IMR-90 (cell line): ENCODE measurements at regions not wholly inside any gene's neighbourhood (a gene's known extent, or its start where the extent isn't known, plus 50 kb on each side); places are given as distances from the start of the nearest gene placed in this dataset.

Experiments
- ATAC-seq: fragments of 200-7000 bp; cut with Tn5 transposase; 2 replicates; pipeline ENCODE4 v1.9.1; 2020; ENCODE audit warnings: low read depth, mild to moderate bottlenecking, moderate library complexity
- BruUV-seq: library from RNA; stranded (reverse); fragments of 400-500 nt; replicated peaks from 2 replicates; lab custom pipeline; 2021; lab: Mats Ljungman, UMichigan
- CTCF ChIA-PET: fragments of 300-600 bp; formaldehyde crosslinking; extraction: SDS; loops from one replicate; lab custom pipeline; 2021; ENCODE audit warnings: antibody characterized with exemption; lab: Yijun Ruan, JAX
- POLR2A ChIA-PET: fragments of 300-600 bp; sonication (Branson Sonifier 250); formaldehyde crosslinking; loops from one replicate; lab custom pipeline; 2022; ENCODE audit warnings: antibody characterized with exemption; ENCODE audit not compliant: unreplicated experiment; lab: Charles Lee
- DNase-seq: peaks from one replicate; pipeline ENCODE4 v3.0.0; 2013
- H2AFZ ChIP-seq: replicated peaks from 2 replicates; pipeline ENCODE3; 2013; ENCODE audit warnings: low read length, mild to moderate bottlenecking; ENCODE audit not compliant: poor library complexity
- H2AK5ac ChIP-seq: 2 replicates; pipeline ENCODE4 v1.6.1; 2013; ENCODE audit warnings: low read depth, low read length, inconsistent platforms
- H2AK9ac ChIP-seq: replicated peaks from 2 replicates; pipeline ENCODE3; 2013; ENCODE audit warnings: mild to moderate bottlenecking, low read depth, low read length, moderate library complexity; ENCODE audit not compliant: poor library complexity
- H2BK120ac ChIP-seq: 2 replicates; pipeline ENCODE4 v1.6.1; 2013; ENCODE audit warnings: low read depth, low read length, inconsistent platforms
- H2BK15ac ChIP-seq: 3 replicates; pipeline ENCODE4 v1.6.1; 2013; ENCODE audit warnings: low read depth, low read length, inconsistent platforms
- H2BK20ac ChIP-seq: 2 replicates; pipeline ENCODE4 v1.6.1; 2013; ENCODE audit warnings: low read depth, mild to moderate bottlenecking, inconsistent platforms, low read length, moderate library complexity
- H2BK5ac ChIP-seq: 2 replicates; pipeline ENCODE4 v1.6.1; 2013; ENCODE audit warnings: mild to moderate bottlenecking, low read depth, low read length, inconsistent platforms; ENCODE audit not compliant: poor library complexity, severe bottlenecking
- H3K14ac ChIP-seq: replicated peaks from 2 replicates; pipeline ENCODE4 v1.6.1; 2013; ENCODE audit warnings: low read depth, low read length, inconsistent platforms
- H3K18ac ChIP-seq: 2 replicates; pipeline ENCODE4 v1.6.1; 2013; ENCODE audit warnings: low read depth, low read length, control low read depth
- H3K23ac ChIP-seq: 2 replicates; pipeline ENCODE4 v1.6.1; 2013; ENCODE audit warnings: low read depth, low read length, inconsistent platforms
- H3K27ac ChIP-seq: 2 replicates; pipeline ENCODE4 v1.5.1; 2013; ENCODE audit warnings: mild to moderate bottlenecking, control low read depth, low read length; ENCODE audit not compliant: insufficient read depth
- H3K27me3 ChIP-seq: 2 replicates; pipeline ENCODE4 v1.6.1; 2013; ENCODE audit warnings: low read length; ENCODE audit not compliant: control insufficient read depth, insufficient read depth
- H3K36me3 ChIP-seq: 2 replicates; pipeline ENCODE4 v1.6.1; 2013; ENCODE audit warnings: low read length, mixed read lengths; ENCODE audit not compliant: control insufficient read depth, insufficient read depth
- H3K4ac ChIP-seq: 2 replicates; pipeline ENCODE4 v1.6.1; 2013; ENCODE audit warnings: low read depth, low read length, inconsistent platforms
- H3K4me1 ChIP-seq: 2 replicates; pipeline ENCODE4 v1.6.1; 2013; ENCODE audit warnings: low read length, mixed read lengths; ENCODE audit not compliant: control insufficient read depth, insufficient read depth
- H3K4me2 ChIP-seq: 2 replicates; pipeline ENCODE4 v1.6.1; 2013; ENCODE audit warnings: low read depth, mild to moderate bottlenecking, control low read depth, low read length, moderate library complexity
- H3K4me3 ChIP-seq: 2 replicates; pipeline ENCODE4 v1.5.1; 2013; ENCODE audit warnings: low read depth, mild to moderate bottlenecking, control low read depth, low read length, moderate library complexity; ENCODE audit not compliant: insufficient read depth
- H3K56ac ChIP-seq: 2 replicates; pipeline ENCODE4 v1.6.1; 2013; ENCODE audit warnings: low read length, inconsistent platforms; ENCODE audit not compliant: insufficient read depth; ENCODE audit errors: extremely low read depth
- H3K79me1 ChIP-seq, 2 experiments: 2 replicates each; pipeline ENCODE4 v1.6.1; 2013; ENCODE audit warnings: low read length in 2 of 2, inconsistent platforms in 1 of 2, low read depth in 1 of 2
- H3K9ac ChIP-seq: 2 replicates; pipeline ENCODE4 v1.6.1; 2013; ENCODE audit warnings: low read depth, low read length, control low read depth
- H3K9me1 ChIP-seq: 2 replicates; pipeline ENCODE4 v1.6.1; 2013; ENCODE audit warnings: low read length, inconsistent platforms; ENCODE audit not compliant: insufficient read depth
- H3K9me3 ChIP-seq: 2 replicates; pipeline ENCODE4 v1.6.1; 2013; ENCODE audit warnings: low read length; ENCODE audit not compliant: control insufficient read depth, insufficient read depth
- H4K20me1 ChIP-seq: 2 replicates; pipeline ENCODE4 v1.6.1; 2013; ENCODE audit warnings: low read length, inconsistent platforms; ENCODE audit not compliant: insufficient read depth
- H4K5ac ChIP-seq: 2 replicates; pipeline ENCODE4 v1.6.1; 2013; ENCODE audit warnings: mild to moderate bottlenecking, low read depth, low read length, control low read depth
- H4K8ac ChIP-seq, 2 experiments: 2 replicates each; pipeline ENCODE4 v1.6.1; 2013; ENCODE audit warnings: low read depth in 2 of 2, low read length in 2 of 2, control low read depth in 1 of 2, inconsistent platforms in 1 of 2
- H4K91ac ChIP-seq: 2 replicates; pipeline ENCODE4 v1.6.1; 2013; ENCODE audit warnings: low read depth, low read length, inconsistent platforms; ENCODE audit not compliant: insufficient read depth
- BHLHE40 ChIP-seq: fragments of 150-350 bp; IDR thresholded peaks from 2 replicates; pipeline ENCODE4 v1.6.1; 2016; ENCODE audit warnings: mild to moderate bottlenecking, low read depth, low read length
- CEBPB ChIP-seq: IDR thresholded peaks from 2 replicates; pipeline ENCODE4 v1.6.1; 2012; ENCODE audit warnings: low read depth, low read length, improper control_type of control experiment
- CHD1 ChIP-seq: IDR thresholded peaks from 2 replicates; pipeline ENCODE4 v1.6.1; 2012; ENCODE audit warnings: low read depth, low read length, improper control_type of control experiment
- MAFK ChIP-seq: IDR thresholded peaks from 2 replicates; pipeline ENCODE4 v1.6.1; 2012; ENCODE audit warnings: low read depth, low read length, improper control_type of control experiment
- MXI1 ChIP-seq: IDR thresholded peaks from 2 replicates; pipeline ENCODE4 v1.6.1; 2012; ENCODE audit warnings: low read depth, mild to moderate bottlenecking, low read length, moderate library complexity, borderline replicate concordance
- RAD21 ChIP-seq: IDR thresholded peaks from 2 replicates; pipeline ENCODE4 v1.6.1; 2012; ENCODE audit warnings: low read length, improper control_type of control experiment
- WGBS, 2 experiments: methylation state at CpG; one replicate each; pipeline versions ENCODE4 v1.1.5 to v1.1.7; 2013; ENCODE audit warnings: missing lambda C conversion rate in 2 of 2; ENCODE audit not compliant: insufficient read length in 1 of 2; ENCODE audit errors: extremely low coverage in 2 of 2; 5-methylcytosine and 5-hydroxymethylcytosine counted together
- dilution Hi-C: fragments of 300-500 bp; cut with HindIII; formaldehyde crosslinking; loops from one replicate; pipeline ENCODE4 v1.14.3; 2018; ENCODE audit warnings: low sequenced_read_pairs; ENCODE audit not compliant: unreplicated experiment
- in situ Hi-C: fragments of 300-500 bp; cut with MboI; formaldehyde crosslinking; loops from 3 replicates; pipeline ENCODE4 v1.14.3; 2019; ENCODE audit warnings: low sequenced_read_pairs, inconsistent platforms, mixed read lengths
- intact Hi-C: fragments of 100-400 bp; cut with micrococcal nuclease; formaldehyde crosslinking; loops from 2 replicates; pipeline ENCODE4 v1.10.0; 2022
- TF ChIP-seq, protein P1 (sequence below): fragments of 150-350 bp; IDR thresholded peaks from 2 replicates; pipeline ENCODE4 v1.6.1; 2017; ENCODE audit warnings: mild to moderate bottlenecking, antibody characterized with exemption, low read length, low read depth
- TF ChIP-seq, protein P2 (sequence below): fragments of 150-350 bp; IDR thresholded peaks from 2 replicates; pipeline ENCODE4 v1.6.1; 2016; ENCODE audit warnings: low read depth, mild to moderate bottlenecking, low read length, moderate library complexity, borderline replicate concordance

DNA sequence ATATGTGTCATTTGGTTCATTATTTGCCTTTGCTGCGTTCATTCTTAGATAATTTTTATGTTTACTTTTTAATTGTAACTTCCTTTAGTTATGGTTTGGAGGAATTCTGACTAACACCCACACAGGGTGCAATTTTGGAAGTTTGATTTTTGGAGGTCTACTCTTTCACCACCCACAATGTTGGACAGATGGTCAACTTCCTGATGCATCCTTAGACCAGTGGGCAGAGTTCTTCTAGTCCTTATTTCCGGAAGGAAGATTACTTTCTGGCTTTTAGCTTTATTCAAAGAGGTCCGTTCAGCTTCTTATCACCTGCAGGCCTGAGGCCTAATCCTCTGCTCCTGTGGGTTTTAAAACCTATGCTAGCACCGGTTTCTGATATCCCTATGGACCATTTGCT, 126.7 kb downstream of the MTX3 start:
- ChIA-PET CTCF (no interaction called here), POLR2A (no interaction called here)
- Histone ChIP-seq H3K4ac (no peak overlapping the region), H3K27me3 (peaks cover 12% of the 10 kb centered on the region), H3K4me1 (no peaks in the 10 kb centered on the region), H3K23ac (no peak overlapping the region), H2AK5ac (no peak overlapping the region), H3K9ac (no peak overlapping the region), H2BK15ac (no peak overlapping the region), H3K36me3 (no peaks in the 10 kb centered on the region), H3K9me1 (no peaks in the 10 kb centered on the region), H2BK5ac (no peak overlapping the region), H3K27ac (no peak overlapping the region), H3K14ac (no peak overlapping the region), H3K56ac (no peak overlapping the region), H3K4me2 (no peak overlapping the region), H2BK20ac (no peak overlapping the region), H3K18ac (no peak overlapping the region), H2AFZ (no peak overlapping the region), H3K79me1 (no peaks in the 10 kb centered on the region), H4K5ac (no peak overlapping the region), H4K91ac (no peak overlapping the region), H3K4me3 (no peak overlapping the region), H2BK120ac (no peak overlapping the region), H3K9me3 (no peaks in the 10 kb centered on the region), H4K8ac (no peak overlapping the region), H4K20me1 (no peaks in the 10 kb centered on the region), H2AK9ac (no peak overlapping the region)
- no TSS peak for BruUV-seq
- dilution Hi-C loops: no loop called here
- WGBS, 2 experiments: no CpG with 5 or more reads among the region's 4 CpGs
- intact Hi-C loops: no loop called here
- TF ChIP-seq BHLHE40 (no peak), CHD1 (no peak), RAD21 (no peak), MAFK (no peak), CEBPB (no peak), MXI1 (no peak)
- TF ChIP-seq, protein P1, sequence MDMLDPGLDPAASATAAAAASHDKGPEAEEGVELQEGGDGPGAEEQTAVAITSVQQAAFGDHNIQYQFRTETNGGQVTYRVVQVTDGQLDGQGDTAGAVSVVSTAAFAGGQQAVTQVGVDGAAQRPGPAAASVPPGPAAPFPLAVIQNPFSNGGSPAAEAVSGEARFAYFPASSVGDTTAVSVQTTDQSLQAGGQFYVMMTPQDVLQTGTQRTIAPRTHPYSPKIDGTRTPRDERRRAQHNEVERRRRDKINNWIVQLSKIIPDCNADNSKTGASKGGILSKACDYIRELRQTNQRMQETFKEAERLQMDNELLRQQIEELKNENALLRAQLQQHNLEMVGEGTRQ: no peak
- TF ChIP-seq, protein P2, sequence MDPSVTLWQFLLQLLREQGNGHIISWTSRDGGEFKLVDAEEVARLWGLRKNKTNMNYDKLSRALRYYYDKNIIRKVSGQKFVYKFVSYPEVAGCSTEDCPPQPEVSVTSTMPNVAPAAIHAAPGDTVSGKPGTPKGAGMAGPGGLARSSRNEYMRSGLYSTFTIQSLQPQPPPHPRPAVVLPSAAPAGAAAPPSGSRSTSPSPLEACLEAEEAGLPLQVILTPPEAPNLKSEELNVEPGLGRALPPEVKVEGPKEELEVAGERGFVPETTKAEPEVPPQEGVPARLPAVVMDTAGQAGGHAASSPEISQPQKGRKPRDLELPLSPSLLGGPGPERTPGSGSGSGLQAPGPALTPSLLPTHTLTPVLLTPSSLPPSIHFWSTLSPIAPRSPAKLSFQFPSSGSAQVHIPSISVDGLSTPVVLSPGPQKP: no peak
- DNase-seq (no peak), ATAC-seq (no peak)
- in situ Hi-C loops: no loop called here
